Subcutaneous abdominal adipose tissue (tissue), 5 donors: ENCODE measurements at regions not wholly inside any gene's neighbourhood (a gene's known extent, or its start where the extent isn't known, plus 50 kb on each side); places are given as distances from the start of the nearest gene placed in this dataset.

Source experiments
- H3K27ac ChIP-seq: one replicate; pipeline ENCODE4 v1.7.0; 2013; ENCODE audit warnings: low read depth, mild to moderate bottlenecking, inconsistent platforms, low read length, moderate library complexity
- H3K27me3 ChIP-seq, 5 donors: one replicate each; pipeline ENCODE4 v1.7.0; 2013; ENCODE audit warnings: low read length in 5 of 5, inconsistent platforms in 1 of 5; ENCODE audit not compliant: control insufficient read depth in 5 of 5, insufficient read depth in 4 of 5
- H3K36me3 ChIP-seq, 5 donors: one replicate each; pipeline ENCODE4 v1.7.0; 2013; ENCODE audit warnings: low read length in 5 of 5; ENCODE audit not compliant: control insufficient read depth in 5 of 5, insufficient read depth in 5 of 5
- H3K4me1 ChIP-seq, 5 donors: one replicate each; pipeline ENCODE4 v1.7.0; 2013; ENCODE audit warnings: low read length in 5 of 5, mild to moderate bottlenecking in 3 of 5, moderate library complexity in 1 of 5; ENCODE audit not compliant: control insufficient read depth in 5 of 5, insufficient read depth in 5 of 5
- H3K4me3 ChIP-seq, 5 donors: one replicate each; pipeline ENCODE4 v1.7.0; 2013; ENCODE audit warnings: low read length in 5 of 5, low read depth in 1 of 5
- H3K9ac ChIP-seq, 5 donors: one replicate each; pipeline ENCODE4 v1.7.0; 2013; ENCODE audit warnings: low read length in 5 of 5, mild to moderate bottlenecking in 4 of 5, moderate library complexity in 3 of 5
- H3K9me3 ChIP-seq, 5 donors: one replicate each; pipeline ENCODE4 v1.7.0; 2013; ENCODE audit warnings: low read length in 5 of 5; ENCODE audit not compliant: control insufficient read depth in 5 of 5
- donor health status: healthy.
- donor health status: healthy.
- donor health status: healthy.
- donor health status: healthy.
- donor health status: healthy.

DNA sequence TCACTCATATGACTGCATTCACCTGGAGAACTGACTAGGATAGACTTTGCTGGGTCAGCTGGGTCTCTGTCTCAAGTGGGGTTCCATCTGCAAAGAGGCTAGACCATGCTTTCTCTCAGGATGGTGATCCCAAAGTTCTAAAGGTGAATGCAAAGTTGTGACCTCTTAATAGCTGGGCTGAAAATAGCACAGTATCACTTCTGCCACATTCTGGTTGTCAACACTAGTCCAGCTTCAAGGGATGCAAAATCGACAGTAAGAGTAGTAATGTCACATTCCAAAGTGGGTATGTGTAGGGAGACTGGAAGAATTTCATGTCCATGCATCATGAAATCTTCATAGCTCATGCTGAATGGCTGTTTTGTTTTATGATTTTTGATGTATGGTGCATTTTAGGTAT is 414.6 kb downstream of the PCDH7 start:
- Histone ChIP-seq H3K27me3 (no peaks in the 10 kb centered on the region), H3K9me3 (no peaks in the 10 kb centered on the region), H3K27ac (no peak overlapping the region), H3K36me3 (no peaks in the 10 kb centered on the region), H3K4me3 (no peak overlapping the region), H3K9ac (no peak overlapping the region), H3K4me1 (no peaks in the 10 kb centered on the region)

DNA sequence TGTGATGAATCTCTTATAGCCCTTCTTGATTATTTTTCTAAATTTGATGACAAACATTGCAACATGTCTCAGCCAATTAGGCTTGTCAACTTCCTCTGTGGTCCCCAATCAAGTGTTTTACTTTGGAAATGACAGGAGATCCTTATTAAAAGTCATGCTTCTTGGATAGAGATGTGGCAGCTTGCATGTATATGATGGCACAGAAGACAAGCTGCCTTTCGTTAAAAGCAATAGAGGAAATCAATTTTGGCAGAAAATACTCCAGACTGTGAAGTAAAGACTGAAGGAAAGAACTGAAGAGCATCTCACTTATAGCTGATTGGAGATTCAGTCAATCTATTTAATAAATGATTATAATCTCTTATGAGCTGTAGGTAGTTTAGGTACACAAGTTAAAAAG is 419.6 kb downstream of the PCDH7 start:
- no peak overlapping the region for H3K4me3 ChIP-seq
- H3K9ac ChIP-seq: no peak overlapping the region
- H3K36me3 ChIP-seq: peaks cover 0 to 4% (median 0%) of the 10 kb centered on the region in 5 donors
- no peak overlapping the region for H3K27ac ChIP-seq
- H3K27me3 ChIP-seq: no peaks in the 10 kb centered on the region
- no peaks in the 10 kb centered on the region for H3K9me3 ChIP-seq
- no peaks in the 10 kb centered on the region for H3K4me1 ChIP-seq

GRCh38 chr4:31141095-31141831 is 421.1 kb downstream of the PCDH7 start:
- no peaks in the 10 kb centered on the region for H3K27me3 ChIP-seq
- no peak overlapping the region for H3K27ac ChIP-seq
- H3K4me1 ChIP-seq: no peaks in the 10 kb centered on the region
- H3K9ac ChIP-seq: no peak overlapping the region
- no peaks in the 10 kb centered on the region for H3K9me3 ChIP-seq
- peaks cover 0 to 4% (median 0%) of the 10 kb centered on the region in 5 donors for H3K36me3 ChIP-seq
- no peak overlapping the region for H3K4me3 ChIP-seq

GRCh38 chr4:31141832-31142142 is 421.6 kb downstream of the PCDH7 start:
- no peak overlapping the region for H3K27ac ChIP-seq
- H3K4me1 ChIP-seq: no peaks in the 10 kb centered on the region
- H3K36me3 ChIP-seq: peaks cover 0 to 4% (median 0%) of the 10 kb centered on the region in 5 donors
- no peak overlapping the region for H3K9ac ChIP-seq
- no peak overlapping the region for H3K4me3 ChIP-seq
- no peaks in the 10 kb centered on the region for H3K27me3 ChIP-seq
- no peaks in the 10 kb centered on the region for H3K9me3 ChIP-seq

GRCh38 chr4:31146366-31146765 is 426.2 kb downstream of the PCDH7 start:
- Histone ChIP-seq H3K4me1 (no peaks in the 10 kb centered on the region), H3K9ac (no peak overlapping the region), H3K27me3 (no peaks in the 10 kb centered on the region), H3K27ac (no peak overlapping the region), H3K36me3 (peaks cover 0 to 4% (median 0%) of the 10 kb centered on the region in 5 donors), H3K4me3 (no peak overlapping the region), H3K9me3 (no peaks in the 10 kb centered on the region)

- Histone ChIP-seq H3K27me3 (no peaks in the 10 kb centered on the region), H3K9me3 (no peaks in the 10 kb centered on the region), H3K9ac (no peak overlapping the region), H3K4me1 (no peaks in the 10 kb centered on the region), H3K36me3 (peaks cover 0 to 4% (median 0%) of the 10 kb centered on the region in 5 donors), H3K27ac (no peak overlapping the region), H3K4me3 (no peak overlapping the region)
Measured at GRCh38 chr4:31148990-31149389, 428.8 kb downstream of the PCDH7 start.

DNA sequence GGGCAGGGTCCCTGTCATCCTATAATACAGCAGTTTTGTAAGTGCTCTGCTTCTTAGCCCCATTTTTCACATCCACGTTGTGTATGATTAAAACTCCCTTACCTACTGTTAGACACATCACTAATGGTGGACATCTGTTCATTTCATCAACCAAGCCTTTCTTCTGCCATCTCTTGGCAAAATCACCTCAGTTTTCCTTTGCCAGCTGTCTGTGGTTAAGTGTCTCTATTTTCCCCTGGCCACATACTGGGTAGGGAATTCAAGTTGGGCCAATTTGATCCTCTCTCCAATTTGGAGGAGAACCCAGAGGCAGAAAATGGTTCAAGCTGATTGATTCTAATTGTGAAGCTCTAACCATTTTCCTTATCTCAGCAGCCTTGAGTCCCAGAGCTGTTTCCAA is 436.1 kb downstream of the PCDH7 start:
- H3K27ac ChIP-seq: no peak overlapping the region
- no peaks in the 10 kb centered on the region for H3K4me1 ChIP-seq
- no peak overlapping the region for H3K4me3 ChIP-seq
- H3K27me3 ChIP-seq: no peaks in the 10 kb centered on the region
- H3K9me3 ChIP-seq: no peaks in the 10 kb centered on the region
- no peak overlapping the region for H3K9ac ChIP-seq
- no peaks in the 10 kb centered on the region for H3K36me3 ChIP-seq

GRCh38 chr4:31160146-31160545 is 440.0 kb downstream of the PCDH7 start:
- Histone ChIP-seq H3K36me3 (no peaks in the 10 kb centered on the region), H3K27ac (no peak overlapping the region), H3K9ac (no peak overlapping the region), H3K9me3 (no peaks in the 10 kb centered on the region), H3K4me1 (no peaks in the 10 kb centered on the region), H3K4me3 (no peak overlapping the region), H3K27me3 (no peaks in the 10 kb centered on the region)

GRCh38 chr4:31169846-31170245 is 449.7 kb downstream of the PCDH7 start:
- Histone ChIP-seq H3K36me3 (no peaks in the 10 kb centered on the region), H3K27ac (no peak overlapping the region), H3K27me3 (no peaks in the 10 kb centered on the region), H3K4me1 (no peaks in the 10 kb centered on the region), H3K9me3 (no peaks in the 10 kb centered on the region), H3K4me3 (no peak overlapping the region), H3K9ac (no peak overlapping the region)

DNA sequence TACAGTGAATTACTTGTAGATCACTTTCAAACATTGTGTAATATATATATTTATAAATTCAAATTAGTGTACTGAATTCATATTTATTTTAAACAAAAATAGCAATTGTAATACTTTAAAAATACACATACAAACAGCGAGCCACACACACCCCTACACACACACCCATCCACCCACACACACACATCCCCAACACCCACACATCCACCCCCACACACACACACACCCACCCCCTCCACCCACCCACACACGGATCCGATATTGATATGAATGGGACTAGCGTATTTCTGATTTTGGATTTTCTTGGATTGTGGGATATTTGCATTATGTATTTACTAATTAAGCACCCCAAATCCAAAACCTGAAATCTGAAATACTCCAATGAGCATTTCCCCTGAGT is 451.2 kb downstream of the PCDH7 start:
- no peaks in the 10 kb centered on the region for H3K4me1 ChIP-seq
- no peaks in the 10 kb centered on the region for H3K9me3 ChIP-seq
- no peaks in the 10 kb centered on the region for H3K36me3 ChIP-seq
- H3K27ac ChIP-seq: no peak overlapping the region
- H3K9ac ChIP-seq: no peak overlapping the region
- H3K27me3 ChIP-seq: no peaks in the 10 kb centered on the region
- H3K4me3 ChIP-seq: no peak overlapping the region
